Brain microvascular endothelial cell (primary cell): ENCODE measurements at regions not wholly inside any gene's neighbourhood (a gene's known extent, or its start where the extent isn't known, plus 50 kb on each side); places are given as distances from the start of the nearest gene placed in this dataset.
"Not testable (repeated sequence)": the region's sequence is repeated elsewhere in the genome, so short reads cannot be mapped to it uniquely, and the experiment has no call there.

Experiments used
- DNase-seq: peaks from one replicate; pipeline ENCODE4 v3.0.0-alpha.2; 2020
- H3K27ac ChIP-seq: fragments of 250-450 bp; sonication (Bioruptor Pico); 2 replicates; pipeline ENCODE4 v1.5.1; 2020; ENCODE audit warnings: mild to moderate bottlenecking, moderate library complexity
- H3K27me3 ChIP-seq: fragments of 250-450 bp; sonication (Bioruptor Pico); replicated peaks from 2 replicates; pipeline ENCODE4 v1.5.1; 2020; ENCODE audit warnings: mild to moderate bottlenecking
- H3K36me3 ChIP-seq: fragments of 250-450 bp; sonication (Bioruptor Pico); replicated peaks from 2 replicates; pipeline ENCODE4 v1.5.1; 2020; ENCODE audit warnings: mild to moderate bottlenecking
- H3K4me3 ChIP-seq: 2 replicates; pipeline ENCODE4 v1.5.1; 2011; ENCODE audit warnings: low read depth, mild to moderate bottlenecking, control low read depth, low read length, moderate library complexity
- in situ Hi-C: cut with HindIII; loops from 2 replicates; pipeline ENCODE4 v1.10.0; 2017; ENCODE audit warnings: low sequenced_read_pairs, low pct_ligation_motif_present
- TF ChIP-seq, protein P1 (sequence below): IDR thresholded peaks from 2 replicates; pipeline ENCODE4 v1.5.1; 2011; ENCODE audit warnings: low read depth, mild to moderate bottlenecking, moderate library complexity, low read length, control low read depth, inconsistent platforms; ENCODE audit errors: missing control alignments

DNA sequence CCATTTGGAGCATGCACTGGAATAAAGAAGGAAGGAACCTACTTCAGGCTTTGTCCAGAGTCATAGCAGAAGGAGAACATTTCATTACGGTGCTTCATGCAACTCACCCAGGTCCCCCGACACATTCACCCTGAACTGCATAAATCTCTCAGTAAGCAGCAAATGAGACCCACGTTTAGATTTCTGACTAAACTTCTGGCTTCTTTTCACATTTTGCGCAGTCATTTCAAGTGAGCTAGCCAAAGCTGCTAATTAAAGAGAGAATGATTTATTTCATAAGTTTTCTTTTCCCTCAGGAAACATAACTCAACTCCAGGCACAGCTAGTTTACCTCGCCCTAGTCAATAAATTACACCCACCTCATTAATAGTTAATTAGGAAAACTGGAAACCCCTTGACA is 88.6 kb upstream of the GAS1 start:
- TF ChIP-seq, protein P1, sequence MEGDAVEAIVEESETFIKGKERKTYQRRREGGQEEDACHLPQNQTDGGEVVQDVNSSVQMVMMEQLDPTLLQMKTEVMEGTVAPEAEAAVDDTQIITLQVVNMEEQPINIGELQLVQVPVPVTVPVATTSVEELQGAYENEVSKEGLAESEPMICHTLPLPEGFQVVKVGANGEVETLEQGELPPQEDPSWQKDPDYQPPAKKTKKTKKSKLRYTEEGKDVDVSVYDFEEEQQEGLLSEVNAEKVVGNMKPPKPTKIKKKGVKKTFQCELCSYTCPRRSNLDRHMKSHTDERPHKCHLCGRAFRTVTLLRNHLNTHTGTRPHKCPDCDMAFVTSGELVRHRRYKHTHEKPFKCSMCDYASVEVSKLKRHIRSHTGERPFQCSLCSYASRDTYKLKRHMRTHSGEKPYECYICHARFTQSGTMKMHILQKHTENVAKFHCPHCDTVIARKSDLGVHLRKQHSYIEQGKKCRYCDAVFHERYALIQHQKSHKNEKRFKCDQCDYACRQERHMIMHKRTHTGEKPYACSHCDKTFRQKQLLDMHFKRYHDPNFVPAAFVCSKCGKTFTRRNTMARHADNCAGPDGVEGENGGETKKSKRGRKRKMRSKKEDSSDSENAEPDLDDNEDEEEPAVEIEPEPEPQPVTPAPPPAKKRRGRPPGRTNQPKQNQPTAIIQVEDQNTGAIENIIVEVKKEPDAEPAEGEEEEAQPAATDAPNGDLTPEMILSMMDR = no peak
- Histone ChIP-seq H3K36me3 (no peaks in the 10 kb centered on the region), H3K27me3 (no peaks in the 10 kb centered on the region), H3K4me3 (no peak overlapping the region), H3K27ac (no peak overlapping the region)
- no peak for DNase-seq
- in situ Hi-C loops = no loop called here

DNA sequence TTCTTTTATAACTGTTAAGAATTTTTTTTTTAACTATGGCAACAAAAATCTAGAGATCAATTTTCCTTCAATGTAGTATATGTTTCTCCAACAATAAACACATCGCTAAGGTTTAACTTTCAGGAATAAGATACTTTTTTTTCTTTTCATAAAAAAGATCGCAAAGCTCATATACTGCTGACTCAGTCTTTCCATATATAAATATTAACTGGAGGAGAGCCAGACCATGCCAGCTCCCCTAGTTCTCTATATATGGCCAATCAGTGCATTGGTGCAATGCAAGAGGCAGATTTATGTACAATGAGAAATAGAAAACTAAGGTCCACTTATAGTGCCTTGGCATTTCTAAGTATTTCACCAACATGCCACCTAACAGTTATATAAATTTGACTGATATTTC is 89.2 kb upstream of the GAS1 start:
- H3K4me3 ChIP-seq = no peak overlapping the region
- in situ Hi-C loops = no loop called here
- H3K27me3 ChIP-seq = no peaks in the 10 kb centered on the region
- DNase-seq = no peak
- H3K27ac ChIP-seq = no peak overlapping the region
- TF ChIP-seq, protein P1 = no peak
- no peaks in the 10 kb centered on the region for H3K36me3 ChIP-seq

DNA sequence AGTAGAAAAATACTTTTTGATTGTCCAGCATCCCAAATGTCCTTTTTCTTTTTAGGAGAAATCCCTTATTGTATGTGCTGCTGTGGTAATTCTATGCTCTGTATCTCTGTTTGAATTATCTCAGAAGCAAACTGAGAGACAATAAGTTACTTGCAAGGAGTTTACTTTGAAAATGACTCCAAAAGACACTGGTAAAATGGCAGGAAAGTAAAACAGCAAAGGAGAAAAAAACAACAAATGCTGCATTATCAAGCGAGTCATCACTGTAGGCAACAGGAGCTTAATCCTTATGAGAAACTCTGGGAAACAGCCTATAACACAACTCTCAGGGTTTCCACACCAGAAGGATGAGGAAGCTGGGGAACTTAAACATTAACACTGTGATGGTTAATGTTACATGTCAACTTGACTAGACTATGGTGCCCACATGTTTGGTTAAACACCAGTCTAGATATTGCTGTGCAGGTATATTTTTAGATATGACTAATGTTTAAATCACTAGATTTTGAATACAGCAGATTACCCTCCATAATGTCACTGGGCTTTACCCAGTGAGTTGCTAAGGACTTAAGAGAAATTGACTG is 92.6 kb upstream of the GAS1 start:
- no peaks in the 10 kb centered on the region for H3K27me3 ChIP-seq
- H3K36me3 ChIP-seq = no peaks in the 10 kb centered on the region
- peak; percentile 18 for DNase-seq
- no peak overlapping the region for H3K4me3 ChIP-seq
- TF ChIP-seq, protein P1 = no peak
- H3K27ac ChIP-seq = no peak overlapping the region
- in situ Hi-C loops = no loop called here

DNA sequence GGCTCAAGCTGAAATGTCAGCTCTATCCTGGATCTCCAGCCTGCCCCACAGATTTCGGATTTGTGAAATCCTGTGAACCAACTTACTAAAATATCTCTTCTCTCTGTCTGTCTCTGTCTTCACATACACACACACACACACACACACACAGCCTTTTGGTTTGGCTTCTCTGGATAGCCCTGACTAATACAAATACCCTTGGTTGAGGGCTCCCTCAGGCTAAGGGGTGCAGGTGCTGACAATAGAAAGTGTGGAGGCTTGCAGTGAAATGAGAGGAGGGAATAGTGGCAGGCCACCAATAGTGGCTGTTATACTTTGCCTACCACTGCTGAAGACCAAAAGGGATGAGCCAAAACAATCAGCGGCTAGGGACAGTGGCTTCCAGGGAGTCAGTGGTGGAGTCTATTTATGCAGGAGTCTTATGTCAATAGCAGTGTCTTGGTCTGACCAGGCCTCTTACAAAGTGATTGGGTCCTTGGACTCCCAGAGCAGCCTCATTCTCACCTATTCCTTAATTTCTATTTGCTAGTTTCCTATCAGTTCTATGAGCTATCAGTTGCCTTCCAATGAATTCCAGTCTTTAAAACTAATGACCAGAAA is 93.2 kb upstream of the GAS1 start:
- in situ Hi-C loops = no loop called here
- Histone ChIP-seq H3K27ac (no peak overlapping the region), H3K36me3 (no peaks in the 10 kb centered on the region), H3K27me3 (no peaks in the 10 kb centered on the region), H3K4me3 (no peak overlapping the region)
- DNase-seq = no peak
- TF ChIP-seq, protein P1 = no peak

DNA sequence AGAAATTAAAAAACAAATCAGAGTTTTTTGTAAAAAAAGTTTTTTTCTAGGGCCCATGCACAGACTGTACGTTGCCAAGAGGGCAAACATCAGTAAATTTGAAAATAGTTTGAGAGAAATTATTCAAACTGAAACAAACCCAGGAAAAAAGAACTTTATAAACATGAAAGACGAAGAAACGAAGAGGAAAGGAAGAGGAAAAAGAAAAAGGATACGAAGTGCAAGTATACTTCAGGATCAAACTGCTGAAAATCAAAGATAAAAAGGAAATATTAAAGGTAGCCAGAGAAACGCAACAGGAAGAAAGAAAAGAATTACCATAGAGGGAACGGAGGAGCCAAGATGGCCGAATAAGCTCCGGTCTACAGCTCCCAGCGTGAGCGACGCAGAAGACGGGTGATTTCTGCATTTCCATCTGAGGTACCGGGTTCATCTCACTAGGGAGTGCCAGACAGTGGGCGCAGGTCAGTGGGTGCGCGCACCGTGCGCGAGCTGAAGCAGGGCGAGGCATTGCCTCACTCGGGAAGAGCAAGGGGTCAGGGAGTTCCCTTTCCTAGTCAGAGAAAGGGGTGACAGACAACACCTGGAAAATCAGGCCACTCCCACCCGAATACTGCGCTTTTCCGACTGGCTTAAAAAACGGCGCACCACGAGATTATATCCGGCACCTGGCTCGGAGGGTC is 94.4 kb upstream of the GAS1 start:
- H3K27me3 ChIP-seq, H3K27ac ChIP-seq, H3K4me3 ChIP-seq, DNase-seq, in situ Hi-C loops, H3K36me3 ChIP-seq: not testable (repeated sequence)

DNA sequence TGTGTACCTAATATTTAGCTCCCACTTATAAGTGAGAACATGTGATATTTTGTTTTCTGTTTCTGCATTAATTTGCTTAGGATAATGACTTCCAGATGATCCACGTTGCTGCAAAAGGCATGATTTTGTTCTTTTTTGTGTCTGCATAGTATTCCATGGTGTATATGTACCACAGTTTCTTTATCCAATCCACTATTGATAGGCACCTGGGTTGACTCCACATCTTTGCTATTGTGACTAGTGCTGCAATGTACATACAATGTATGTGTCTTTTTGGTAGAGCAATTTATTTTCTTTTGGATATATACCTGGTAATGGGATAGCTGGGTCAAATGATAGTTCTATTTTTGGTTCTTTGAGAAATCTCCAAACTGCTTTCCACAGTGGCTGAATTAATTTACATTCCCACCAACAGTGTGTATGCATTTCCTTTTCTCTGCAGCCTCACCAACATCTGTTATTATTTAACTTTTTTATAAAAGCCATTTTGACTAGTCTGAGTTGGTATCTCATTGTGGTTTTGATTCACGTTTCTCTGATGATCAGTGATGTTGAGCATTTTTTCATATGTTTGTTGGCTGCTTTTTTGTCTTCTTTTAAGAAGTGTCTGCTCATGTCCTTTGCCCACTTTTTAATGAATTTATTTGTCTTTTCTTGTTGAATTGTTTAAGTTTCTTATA is 102.8 kb upstream of the GAS1 start:
- not testable (repeated sequence) for H3K27ac ChIP-seq, H3K27me3 ChIP-seq, H3K36me3 ChIP-seq, H3K4me3 ChIP-seq, DNase-seq
- in situ Hi-C loops = loop anchor here (25.0 kb wide), 1 partner anchor 88 kb away; no protein-coding TSS in a partner anchor
